Smooth muscle cell of the brain vasculature (primary cell): ENCODE measurements at regions not wholly inside any gene's neighbourhood (a gene's known extent, or its start where the extent isn't known, plus 50 kb on each side); places are given as distances from the start of the nearest gene placed in this dataset.

Experiments used
- DNase-seq: peaks from one replicate; pipeline ENCODE4 v3.0.0-alpha.2; 2012; ENCODE audit warnings: low read depth, low spot score

DNA sequence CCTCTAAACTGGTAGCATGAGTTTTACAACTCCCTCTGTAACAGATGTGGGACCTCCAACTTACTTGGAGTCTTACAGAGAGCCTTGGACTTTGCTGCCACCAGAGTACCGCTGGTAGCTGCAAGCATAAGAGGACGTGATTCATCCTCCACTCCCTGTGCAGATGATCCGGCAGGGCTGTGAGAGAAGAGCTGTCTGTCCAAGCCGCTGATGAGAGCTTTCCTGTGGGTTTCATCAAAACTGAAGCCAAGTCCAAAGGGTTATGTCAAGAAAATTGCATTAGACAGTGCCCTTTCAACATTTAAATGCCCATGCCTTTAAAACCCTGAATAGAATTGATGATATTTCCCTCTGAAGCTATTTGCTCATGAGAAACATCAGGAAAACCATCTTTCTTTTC, 85.8 kb downstream of the LLPH start:
- DNase-seq = no peak

DNA sequence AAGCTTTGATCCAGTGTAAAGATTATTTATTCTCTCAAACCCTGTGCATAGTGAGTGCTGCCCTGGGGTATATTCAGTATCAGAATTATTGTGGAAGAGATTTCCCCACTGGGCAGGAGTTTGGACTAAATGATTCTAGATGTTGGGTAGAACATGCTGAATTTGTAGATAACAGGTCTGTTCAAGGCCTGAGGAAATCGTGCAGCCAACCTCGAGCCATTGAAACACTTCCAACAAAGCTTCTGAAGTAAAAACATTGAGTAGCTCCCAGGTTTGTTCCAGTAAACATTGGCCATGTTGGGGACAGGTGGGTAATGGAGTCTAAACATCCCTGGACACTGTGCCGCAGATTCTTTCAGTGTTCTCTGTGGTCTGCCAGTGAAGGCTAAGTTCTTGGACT, 87.5 kb downstream of the LLPH start:
- no peak for DNase-seq

DNA sequence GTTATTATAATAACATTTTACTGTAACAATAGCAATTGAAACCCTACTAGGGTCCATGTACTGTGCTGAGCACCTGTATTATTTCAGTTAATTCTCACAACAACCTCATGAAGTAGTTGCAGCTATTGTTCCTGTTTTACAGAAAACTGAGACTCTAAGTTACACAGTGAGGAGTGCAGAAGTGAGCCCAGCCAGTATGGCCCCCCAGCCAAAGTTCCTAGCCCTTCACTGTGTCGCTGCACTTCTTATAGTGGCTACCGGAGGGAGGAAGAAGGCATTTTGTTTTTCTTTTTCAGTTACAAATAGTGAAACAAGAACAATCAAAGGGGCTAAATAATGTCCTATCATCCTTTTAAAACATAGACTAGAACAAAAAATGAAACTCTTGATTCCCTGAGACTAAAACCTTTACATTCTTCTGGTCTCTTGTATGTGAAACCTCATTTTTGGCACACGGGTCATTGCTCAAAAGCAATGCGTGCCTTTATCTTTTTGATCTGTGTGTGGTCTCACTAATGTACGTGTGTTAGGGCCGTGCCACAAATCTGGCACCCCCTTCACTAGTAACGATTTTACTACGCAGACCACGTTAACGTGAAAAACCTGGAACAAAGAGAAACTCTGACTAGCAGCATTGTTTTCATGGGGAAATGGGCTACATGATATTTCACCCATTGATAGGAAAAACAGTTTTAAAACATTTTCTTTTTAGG, 88.7 kb downstream of the LLPH start:
- no peak for DNase-seq

DNA sequence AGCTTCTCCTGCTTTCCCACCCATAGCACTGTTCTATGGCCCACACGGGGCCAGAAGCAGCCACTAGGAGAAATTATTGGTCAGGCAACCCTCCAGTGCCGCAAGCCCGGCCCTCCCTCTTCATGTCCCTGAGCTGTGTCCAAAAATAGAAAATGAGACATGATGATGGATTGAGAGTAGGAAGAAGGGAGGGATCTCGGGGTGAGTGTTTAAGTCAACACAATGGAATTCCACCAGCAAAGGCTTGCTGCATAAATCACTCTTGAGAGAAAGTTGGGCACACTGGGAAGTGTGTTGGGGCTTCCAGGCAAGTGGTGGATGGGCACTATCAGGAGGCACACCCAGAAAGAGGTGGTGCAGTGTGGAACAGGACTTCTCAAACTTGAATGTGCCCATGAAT, 94.2 kb downstream of the LLPH start:
- DNase-seq = peak; percentile 66

DNA sequence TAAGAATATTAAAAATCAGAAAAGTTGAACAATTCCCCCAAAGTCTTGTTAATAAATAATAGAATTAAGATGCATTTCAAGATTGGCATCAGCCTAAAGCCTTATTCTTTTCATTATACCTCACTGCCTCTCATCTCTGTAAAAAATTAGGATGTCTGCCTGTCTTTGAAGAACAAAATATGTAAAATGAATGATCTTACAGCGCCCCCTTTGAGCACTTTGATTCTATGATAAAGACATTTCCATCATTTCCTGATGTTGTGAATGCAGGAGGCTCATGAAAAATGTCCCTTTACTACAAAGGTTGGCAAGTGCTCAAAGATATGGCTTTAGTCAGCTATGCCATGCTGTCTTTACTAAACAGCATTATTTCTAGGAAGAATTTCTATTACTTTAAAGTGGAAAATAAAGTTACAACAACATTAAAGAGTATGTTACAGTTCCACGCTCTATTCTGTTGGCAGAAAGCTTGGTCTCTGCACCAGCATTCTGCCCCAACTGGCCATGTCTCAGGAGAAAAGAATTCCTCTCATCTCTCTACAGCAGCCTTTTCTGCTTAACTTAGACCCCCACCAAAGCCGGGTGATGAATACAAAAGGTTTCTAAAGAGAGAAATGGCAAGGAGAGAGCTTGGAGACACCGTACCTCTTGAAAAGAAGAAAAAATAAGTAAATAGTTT, 95.1 kb downstream of the LLPH start:
- DNase-seq = no peak

DNA sequence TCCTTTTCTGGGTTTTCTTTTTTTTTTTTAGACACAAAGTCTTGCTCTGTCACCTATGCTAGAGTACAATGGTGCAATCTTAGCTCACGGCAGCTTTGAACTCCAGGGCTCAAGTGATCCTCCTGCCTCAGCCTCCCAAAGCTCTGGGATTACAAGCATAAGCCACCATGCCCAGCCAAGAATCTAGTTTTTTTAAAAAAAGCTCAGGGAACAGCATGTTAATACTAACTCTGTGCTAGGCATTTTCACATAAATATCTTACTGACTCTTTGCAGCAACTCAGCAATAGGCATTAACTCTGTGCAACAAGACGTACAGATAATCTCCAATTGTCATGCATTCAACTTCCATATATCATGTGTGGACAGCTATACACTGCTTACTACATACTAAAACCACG, 97.4 kb downstream of the LLPH start:
- no peak for DNase-seq

DNA sequence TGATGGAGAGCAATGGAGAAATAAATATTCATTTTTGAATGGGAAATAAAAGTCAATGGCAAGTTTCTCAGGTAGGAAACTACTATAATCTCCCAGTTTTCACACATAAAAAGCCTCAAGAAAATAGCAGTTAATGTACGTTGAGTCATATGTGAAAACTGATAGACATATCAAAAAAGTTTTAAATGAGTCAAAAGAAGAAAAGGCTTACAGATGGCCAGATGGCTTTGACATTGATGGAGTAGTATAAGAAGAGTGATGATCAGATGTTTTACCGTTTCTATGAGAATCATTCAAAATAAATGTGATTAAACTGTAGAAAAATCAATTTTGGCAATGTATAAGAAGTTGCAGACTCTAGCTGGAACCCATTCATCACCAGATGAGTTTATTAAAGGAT, 97.8 kb downstream of the LLPH start:
- DNase-seq = no peak

DNA sequence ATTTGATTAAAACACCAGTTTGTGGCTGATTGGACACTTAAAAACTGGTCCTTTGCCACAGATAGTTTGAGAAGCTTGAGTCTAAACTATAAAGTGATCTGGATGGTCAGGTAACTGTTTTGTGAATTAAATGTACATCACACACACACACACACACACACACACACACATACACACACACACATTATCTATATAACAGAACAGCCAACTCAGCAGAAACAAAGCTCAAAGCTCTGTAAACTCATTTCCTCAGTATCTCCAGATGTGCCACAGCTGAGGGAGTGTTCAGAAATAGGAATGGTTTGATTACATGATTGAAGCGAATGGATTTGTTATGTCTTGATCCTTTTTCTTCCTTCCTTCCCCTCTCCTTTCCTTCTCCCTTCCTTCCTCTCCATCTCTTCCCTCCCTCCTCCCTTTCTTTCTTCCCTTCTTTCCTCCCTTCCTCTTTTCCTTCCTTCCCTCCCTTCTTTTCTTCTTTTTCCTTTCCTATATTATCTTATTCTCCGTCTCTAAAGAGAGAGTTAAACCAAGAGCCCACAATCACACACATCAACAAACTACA, 100.3 kb downstream of the LLPH start:
- DNase-seq = no peak

DNA sequence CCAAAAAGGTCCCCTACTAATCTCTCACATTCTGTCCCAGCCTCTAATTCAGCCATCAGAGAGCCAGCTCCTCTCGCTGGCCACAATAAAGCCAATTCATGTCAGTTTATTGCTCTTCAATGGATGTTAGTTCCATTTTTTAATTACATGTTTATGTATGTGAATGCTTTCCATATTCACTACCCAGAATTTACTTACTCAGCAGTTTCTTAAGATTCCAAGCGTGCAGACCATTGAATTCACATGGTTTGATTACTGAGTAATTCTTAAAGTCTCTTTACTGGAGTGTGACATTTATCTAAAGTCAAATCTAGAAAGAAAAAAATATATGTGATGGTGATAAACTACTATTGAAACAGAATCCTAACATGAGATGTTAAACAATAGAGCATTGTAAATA, 102.2 kb downstream of the LLPH start:
- no peak for DNase-seq

DNA sequence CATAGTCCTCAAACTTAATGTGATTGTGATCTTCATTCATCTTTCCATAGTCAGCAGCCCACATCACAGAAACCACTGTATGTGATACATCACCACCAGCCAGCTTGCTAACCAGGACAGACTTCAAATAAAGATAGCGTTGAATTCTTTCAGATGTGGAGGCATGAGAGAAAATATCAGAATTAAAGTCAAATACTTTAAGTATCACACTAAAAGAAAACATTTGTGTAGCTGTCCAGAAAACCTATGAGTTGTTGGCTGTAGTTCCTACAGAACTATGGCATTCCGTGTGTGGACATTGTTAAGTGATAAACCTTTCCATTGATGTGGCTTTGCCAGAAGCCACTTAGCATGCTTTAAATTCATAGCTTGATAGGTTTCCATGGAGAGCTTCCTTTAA, 105.1 kb downstream of the LLPH start:
- no peak for DNase-seq

DNA sequence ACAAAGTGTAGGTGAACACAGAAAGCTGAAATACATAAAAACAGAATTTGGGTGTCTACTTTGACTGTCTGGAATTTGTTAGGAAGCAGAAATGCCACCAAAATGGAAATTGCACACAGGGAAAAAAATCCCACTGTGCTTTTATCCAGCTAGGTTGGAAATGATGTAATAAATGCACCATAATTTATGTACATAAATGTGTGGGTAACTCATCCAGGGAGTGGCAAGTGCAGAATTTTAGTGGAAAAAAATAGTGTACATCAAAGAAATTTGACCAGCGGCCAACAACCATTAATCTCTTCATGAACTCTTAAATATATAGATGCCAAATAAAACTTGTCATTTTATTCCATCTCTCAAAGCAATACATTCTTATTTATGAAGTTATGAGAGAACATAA, 105.6 kb downstream of the LLPH start:
- no peak for DNase-seq

DNA sequence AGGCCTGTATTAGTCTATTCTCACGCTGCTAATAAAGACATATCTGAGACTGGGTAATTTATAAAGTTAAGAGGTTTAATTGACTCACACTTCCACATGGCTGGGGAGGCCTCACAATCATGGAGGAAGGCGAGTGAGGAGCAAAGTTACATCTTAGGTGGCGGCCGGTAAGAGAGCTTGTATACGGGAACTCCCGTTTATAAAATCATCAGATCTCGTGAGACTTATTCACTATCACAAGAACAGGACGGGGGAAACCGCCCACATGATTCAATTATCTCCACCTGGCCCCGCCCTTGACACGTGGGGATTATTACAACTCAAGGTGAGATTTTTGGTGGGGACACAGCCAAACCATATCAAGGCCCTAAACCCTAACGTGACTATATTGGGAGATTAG, 110.1 kb downstream of the LLPH start:
- DNase-seq = no peak

DNA sequence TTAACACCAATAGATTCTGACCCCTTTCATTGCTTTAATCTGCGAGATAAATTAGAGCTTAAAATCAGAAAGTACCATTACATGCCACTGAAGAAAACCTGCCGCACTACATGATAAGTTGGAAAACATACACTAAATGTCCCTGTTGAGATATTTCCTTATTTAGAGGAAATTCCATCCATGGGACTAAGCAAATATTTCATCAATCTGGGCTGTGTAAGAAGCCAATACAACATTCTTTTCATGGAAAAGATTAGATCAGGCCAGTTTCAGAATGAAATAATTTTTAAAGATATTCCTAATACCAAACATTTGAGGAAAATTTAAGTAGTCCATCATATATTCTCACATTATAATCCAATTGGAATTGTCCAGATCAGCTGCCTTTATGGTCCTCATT, 112.8 kb downstream of the LLPH start:
- DNase-seq = no peak
